ENCODE measurements at regions not wholly inside any gene's neighbourhood (a gene's known extent, or its start where the extent isn't known, plus 50 kb on each side); places are given as distances from the start of the nearest gene placed in this dataset.

DNA sequence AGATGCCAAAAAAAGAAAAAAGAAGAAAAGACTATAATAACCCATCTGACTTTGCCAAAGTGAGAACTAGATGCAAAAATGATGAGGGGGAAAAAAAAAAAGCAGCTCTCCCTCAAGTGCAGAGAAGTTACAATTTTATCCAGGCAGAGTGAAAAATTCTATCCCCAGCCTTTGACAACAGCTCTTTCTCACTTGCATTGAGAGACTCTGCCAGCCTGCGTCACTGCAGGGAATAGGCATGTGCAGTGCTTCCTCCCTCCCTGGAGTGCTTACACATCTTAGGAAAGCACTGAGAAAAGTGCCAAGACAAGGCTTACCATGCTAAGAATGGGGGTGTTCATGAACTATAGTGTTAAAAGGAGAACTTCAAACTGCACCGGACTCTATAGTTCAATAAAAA, 418.6 kb upstream of the TYRP1 start:
- intact Hi-C loops (cut with micrococcal nuclease; ENCODE audit: unreplicated experiment) = no loop called here
- no peak overlapping the region for H3K4me2 ChIP-seq

DNA sequence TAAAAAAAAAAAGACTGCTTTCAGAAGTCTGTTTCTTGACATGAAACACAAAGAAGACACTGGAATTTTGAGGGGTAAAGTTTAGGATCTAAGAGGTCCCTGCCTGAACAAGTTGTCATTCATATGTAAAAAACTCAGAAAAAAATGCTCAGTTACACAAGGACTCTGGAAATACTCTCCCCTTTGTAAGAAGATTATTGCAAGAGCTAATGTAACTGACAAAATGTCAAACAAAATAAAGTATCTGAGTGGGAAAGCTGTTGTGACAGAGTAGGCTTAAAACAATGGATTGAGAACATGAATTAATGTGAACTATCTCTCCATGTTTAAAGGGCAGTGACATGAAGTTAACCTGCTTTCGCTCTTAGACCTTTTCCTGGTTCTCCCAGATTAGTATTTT, 416.7 kb upstream of the TYRP1 start:
- intact Hi-C loops (cut with micrococcal nuclease; ENCODE audit: unreplicated experiment) = no loop called here
- Histone ChIP-seq H3K4me1 (replicated peaks; ENCODE audit: insufficient read depth) (no peaks in the 10 kb centered on the region), H4K20me1 (ENCODE audit: insufficient read depth) (no peaks in the 10 kb centered on the region), H3K79me2 (ENCODE audit: low read depth) (no peaks in the 10 kb centered on the region), H3K4me3 (no peak overlapping the region), H3K4me2 (no peak overlapping the region), H3K9me3 (ENCODE audit: insufficient read depth, low read depth) (no peaks in the 10 kb centered on the region), H2AFZ (no peak overlapping the region), H3F3A (ENCODE audit: insufficient read depth, low read depth) (no peaks in the 10 kb centered on the region), H3K27me3 (ENCODE audit: insufficient read depth, low read depth) (no peaks in the 10 kb centered on the region), H3K9me2 (ENCODE audit: insufficient read depth) (no peaks in the 10 kb centered on the region), H3K27ac (no peak overlapping the region), H3K36me3 (ENCODE audit: low read depth) (no peaks in the 10 kb centered on the region)
- ChIA-PET POLR2A (ENCODE audit: unreplicated experiment) (no interaction called here), CTCF (no interaction called here)
- DNase-seq = no peak
- TF ChIP-seq CTCF (conservative IDR thresholded peaks at IDR 0.05) = no peak
- TF ChIP-seq EZH2 (IDR thresholded peaks at IDR 0.05; ENCODE audit: low read depth) = no peak
- no TSS peak for BruUV-seq (replicated peaks)

More for the DNA sequence above, 418.6 kb upstream of the TYRP1 start:
- H3K9me3 ChIP-seq (ENCODE audit: insufficient read depth, low read depth) = no peaks in the 10 kb centered on the region
- no peaks in the 10 kb centered on the region for H3K4me1 ChIP-seq (replicated peaks; ENCODE audit: insufficient read depth)
- no peaks in the 10 kb centered on the region for H3K27me3 ChIP-seq (ENCODE audit: insufficient read depth, low read depth)
- no peak overlapping the region for H3K4me3 ChIP-seq
- POLR2A ChIA-PET (ENCODE audit: unreplicated experiment) = no interaction called here
- H3K27ac ChIP-seq = no peak overlapping the region
- H4K20me1 ChIP-seq (ENCODE audit: insufficient read depth) = no peaks in the 10 kb centered on the region
- no peaks in the 10 kb centered on the region for H3K79me2 ChIP-seq (ENCODE audit: low read depth)
- no peaks in the 10 kb centered on the region for H3F3A ChIP-seq (ENCODE audit: insufficient read depth, low read depth)
- no peak overlapping the region for H2AFZ ChIP-seq
- no TSS peak for BruUV-seq (replicated peaks)
- no peak for TF ChIP-seq EZH2 (IDR thresholded peaks at IDR 0.05; ENCODE audit: low read depth)
- TF ChIP-seq CTCF (conservative IDR thresholded peaks at IDR 0.05) = no peak
- CTCF ChIA-PET = no interaction called here
- no peak for DNase-seq
- H3K9me2 ChIP-seq (ENCODE audit: insufficient read depth) = no peaks in the 10 kb centered on the region
- H3K36me3 ChIP-seq (ENCODE audit: low read depth) = no peaks in the 10 kb centered on the region

DNA sequence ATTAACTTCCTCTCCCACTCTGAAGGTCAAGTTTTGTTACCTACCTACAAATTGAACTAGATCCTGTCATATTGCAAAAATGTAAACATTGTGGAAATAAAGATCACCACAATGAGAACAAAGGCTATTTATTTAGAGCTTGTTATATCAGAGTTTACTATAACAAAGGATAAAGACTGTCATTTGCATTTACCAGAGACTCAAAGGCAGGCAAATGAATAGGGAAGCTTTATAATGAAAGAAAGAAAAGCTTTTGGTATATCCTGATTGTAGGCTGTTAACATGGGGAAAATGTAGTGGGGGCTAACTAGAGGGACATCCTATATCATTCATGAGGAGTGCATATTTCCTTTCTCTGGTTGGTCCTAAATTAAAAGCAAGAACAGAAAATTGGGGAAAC, 403.5 kb upstream of the TYRP1 start:
- Histone ChIP-seq H3K4me2 (no peak overlapping the region), H4K20me1 (ENCODE audit: insufficient read depth) (no peaks in the 10 kb centered on the region), H2AFZ (no peak overlapping the region), H3K4me1 (replicated peaks; ENCODE audit: insufficient read depth) (no peaks in the 10 kb centered on the region), H3K79me2 (ENCODE audit: low read depth) (no peaks in the 10 kb centered on the region), H3K4me3 (no peak overlapping the region), H3K36me3 (ENCODE audit: low read depth) (no peaks in the 10 kb centered on the region), H3K9me3 (ENCODE audit: insufficient read depth, low read depth) (no peaks in the 10 kb centered on the region), H3K9me2 (ENCODE audit: insufficient read depth) (no peaks in the 10 kb centered on the region), H3F3A (ENCODE audit: insufficient read depth, low read depth) (no peaks in the 10 kb centered on the region), H3K27me3 (ENCODE audit: insufficient read depth, low read depth) (no peaks in the 10 kb centered on the region), H3K27ac (no peak overlapping the region)
- no peak for DNase-seq
- intact Hi-C loops (cut with micrococcal nuclease; ENCODE audit: unreplicated experiment) = no loop called here
- no peak for TF ChIP-seq CTCF (conservative IDR thresholded peaks at IDR 0.05)
- no peak for TF ChIP-seq EZH2 (IDR thresholded peaks at IDR 0.05; ENCODE audit: low read depth)
- POLR2A ChIA-PET (ENCODE audit: unreplicated experiment) = no interaction called here
- no TSS peak for BruUV-seq (replicated peaks)
- CTCF ChIA-PET = no interaction called here

Data from PC-9 (cell line).